OCI-LY7 (cell line): ENCODE measurements at regions not wholly inside any gene's neighbourhood (a gene's known extent, or its start where the extent isn't known, plus 50 kb on each side); places are given as distances from the start of the nearest gene placed in this dataset.

ENCODE experiments used
- BruUV-seq: library from RNA; stranded (reverse); fragments of 400-500 nt; replicated peaks from 2 replicates; lab custom pipeline; 2021; lab: Mats Ljungman, UMichigan
- CTCF ChIA-PET: fragments of 300-600 bp; sonication (Branson Sonifier 250); formaldehyde crosslinking; loops from one replicate; lab custom pipeline; 2022; ENCODE audit warnings: antibody characterized with exemption; ENCODE audit not compliant: unreplicated experiment; lab: Charles Lee
- POLR2A ChIA-PET: fragments of 300-600 bp; sonication (Branson Sonifier 250); formaldehyde crosslinking; loops from one replicate; lab custom pipeline; 2022; ENCODE audit warnings: antibody characterized with exemption; lab: Charles Lee
- DNase-seq: peaks from one replicate; pipeline ENCODE4 v3.0.0-alpha.2; 2015; ENCODE audit warnings: low spot score
- H2AFZ ChIP-seq: fragments of 200-600 bp; sonication (generic), shearing (Covaris generic); 2 replicates; pipeline ENCODE4 v1.6.1; 2014; ENCODE audit warnings: mild to moderate bottlenecking, antibody characterized with exemption, low read length, moderate library complexity
- H3K27ac ChIP-seq: fragments of 200-600 bp; sonication (generic); 2 replicates; pipeline ENCODE4 v1.5.1; 2014; ENCODE audit warnings: mixed run types, low read depth, mild to moderate bottlenecking, moderate library complexity, low read length, inconsistent platforms; ENCODE audit not compliant: poor library complexity, severe bottlenecking
- H3K36me3 ChIP-seq: fragments of 200-600 bp; sonication (generic); 2 replicates; pipeline ENCODE4 v1.6.1; 2014; ENCODE audit warnings: mild to moderate bottlenecking, antibody characterized with exemption, low read length, moderate library complexity, mixed read lengths; ENCODE audit not compliant: insufficient read depth
- H3K4me1 ChIP-seq: fragments of 200-600 bp; sonication (generic); 2 replicates; pipeline ENCODE4 v1.5.1; 2014; ENCODE audit warnings: mild to moderate bottlenecking, low read length; ENCODE audit not compliant: insufficient read depth, poor library complexity, severe bottlenecking
- H3K4me2 ChIP-seq: fragments of 200-600 bp; sonication (generic); 2 replicates; pipeline ENCODE4 v1.6.1; 2014; ENCODE audit warnings: mild to moderate bottlenecking, low read length
- H3K4me3 ChIP-seq: fragments of 200-600 bp; sonication (generic); 2 replicates; pipeline ENCODE4 v1.5.1; 2014; ENCODE audit warnings: mild to moderate bottlenecking, low read depth, low read length; ENCODE audit not compliant: poor library complexity, severe bottlenecking
- H3K79me2 ChIP-seq: fragments of 200-600 bp; sonication (generic); 2 replicates; pipeline ENCODE4 v1.6.1; 2016; ENCODE audit warnings: low read depth, mild to moderate bottlenecking, low read length, moderate library complexity, mixed read lengths; ENCODE audit not compliant: insufficient read depth
- H3K9me2 ChIP-seq: fragments of 200-600 bp; sonication (generic); 2 replicates; pipeline ENCODE4 v1.6.1; 2016; ENCODE audit warnings: mild to moderate bottlenecking, low read length, mixed read lengths; ENCODE audit not compliant: insufficient read depth
- H3K9me3 ChIP-seq: fragments of 200-600 bp; sonication (generic); 2 replicates; pipeline ENCODE4 v1.6.1; 2014; ENCODE audit warnings: mild to moderate bottlenecking, mixed run types, low read length, mixed read lengths
- H4K20me1 ChIP-seq: fragments of 200-600 bp; sonication (generic); 2 replicates; pipeline ENCODE4 v1.6.1; 2014; ENCODE audit warnings: mild to moderate bottlenecking, antibody characterized with exemption, low read length, moderate library complexity, mixed read lengths; ENCODE audit not compliant: insufficient read depth
- CTCF ChIP-seq: fragments of 200-600 bp; sonication (generic); conservative IDR thresholded peaks from 2 replicates; pipeline ENCODE4 v1.5.1; 2014; ENCODE audit warnings: mild to moderate bottlenecking, antibody characterized with exemption, low read length, moderate library complexity, mixed read lengths
- EZH2phosphoT487 ChIP-seq: fragments of 200-600 bp; sonication (generic); IDR thresholded peaks from 2 replicates; pipeline ENCODE4 v1.6.1; 2018; ENCODE audit warnings: low read depth, borderline replicate concordance, mild to moderate bottlenecking, mixed run types, antibody characterized with exemption, low read length, moderate library complexity, mixed read lengths
- intact Hi-C: fragments of 100-400 bp; cut with micrococcal nuclease; formaldehyde crosslinking; loops from one replicate; pipeline ENCODE4 v1.10.0; 2022; ENCODE audit not compliant: unreplicated experiment

- no peaks in the 10 kb centered on the region for H3K9me3 ChIP-seq
- DNase-seq = no peak
- POLR2A ChIA-PET = interaction anchor here (0.5 kb wide), 1 partner anchor 9 kb away, joined by 5 read pairs; no protein-coding TSS in a partner anchor
- no TSS peak for BruUV-seq
- H3K27ac ChIP-seq = no peak overlapping the region
- H4K20me1 ChIP-seq = no peaks in the 10 kb centered on the region
- H3K36me3 ChIP-seq = no peaks in the 10 kb centered on the region
- no peaks in the 10 kb centered on the region for H3K79me2 ChIP-seq
- no peaks in the 10 kb centered on the region; the same call in 1 of the 2 replicates for H3K9me2 ChIP-seq
- CTCF ChIA-PET = interaction anchor here (1.1 kb wide), 1 partner anchor 22 kb away, joined by 3 read pairs; no protein-coding TSS in a partner anchor
- no peaks in the 10 kb centered on the region for H3K4me1 ChIP-seq
- TF ChIP-seq EZH2phosphoT487 (no peak), CTCF (no peak)
- no peak overlapping the region for H2AFZ ChIP-seq
- no peak overlapping the region for H3K4me2 ChIP-seq
- no peak overlapping the region for H3K4me3 ChIP-seq
- intact Hi-C loops = no loop called here
These were observed 192.5 kb downstream of the WNT5A start for GRCh38 chr3:55294557-55294956.

- Histone ChIP-seq H3K9me2 (no peaks in the 10 kb centered on the region; the same call in 1 of the 2 replicates), H3K4me2 (no peak overlapping the region), H3K4me1 (no peaks in the 10 kb centered on the region), H3K4me3 (no peak overlapping the region), H3K79me2 (no peaks in the 10 kb centered on the region), H2AFZ (no peak overlapping the region), H3K27ac (no peak overlapping the region), H3K36me3 (no peaks in the 10 kb centered on the region), H3K9me3 (no peaks in the 10 kb centered on the region), H4K20me1 (no peaks in the 10 kb centered on the region)
- TF ChIP-seq CTCF = no peak
- TF ChIP-seq EZH2phosphoT487 = no peak
- ChIA-PET CTCF (no interaction called here), POLR2A (no interaction called here)
- no TSS peak for BruUV-seq
- DNase-seq = no peak
- intact Hi-C loops = no loop called here
These were observed 194.7 kb downstream of the WNT5A start for GRCh38 chr3:55292360-55292759.

- H3K9me2 ChIP-seq = no peaks in the 10 kb centered on the region; the same call in 1 of the 2 replicates
- ChIA-PET POLR2A (interaction anchor here (1.0 kb wide), 1 partner anchor 16 kb away, joined by 3 read pairs; no protein-coding TSS in a partner anchor), CTCF (no interaction called here)
- no peaks in the 10 kb centered on the region for H3K9me3 ChIP-seq
- no peak overlapping the region for H2AFZ ChIP-seq
- no peaks in the 10 kb centered on the region for H4K20me1 ChIP-seq
- no peak for DNase-seq
- intact Hi-C loops = no loop called here
- H3K4me3 ChIP-seq = no peak overlapping the region
- H3K36me3 ChIP-seq = no peaks in the 10 kb centered on the region
- no peaks in the 10 kb centered on the region for H3K79me2 ChIP-seq
- BruUV-seq = no TSS peak
- TF ChIP-seq EZH2phosphoT487 (no peak), CTCF (no peak)
- H3K27ac ChIP-seq = no peak overlapping the region
- no peaks in the 10 kb centered on the region for H3K4me1 ChIP-seq
- no peak overlapping the region for H3K4me2 ChIP-seq
These were observed 198.4 kb downstream of the WNT5A start for GRCh38 chr3:55288657-55289056.
